Hepatocyte (in vitro differentiated cells): ENCODE measurements at regions not wholly inside any gene's neighbourhood (a gene's known extent, or its start where the extent isn't known, plus 50 kb on each side); places are given as distances from the start of the nearest gene placed in this dataset.

ENCODE experiments used
- EZH2 ChIP-seq: fragments of 200-600 bp; sonication (generic); IDR thresholded peaks from 2 replicates; pipeline ENCODE4 v1.6.1; 2016; ENCODE audit warnings: antibody characterized with exemption, mild to moderate bottlenecking, borderline replicate concordance
- TF ChIP-seq, protein P1 (sequence below): fragments of 200-600 bp; sonication (generic); IDR thresholded peaks from 2 replicates; pipeline ENCODE4 v1.5.1; 2016; ENCODE audit warnings: antibody characterized with exemption, mild to moderate bottlenecking; ENCODE audit not compliant: poor library complexity

DNA sequence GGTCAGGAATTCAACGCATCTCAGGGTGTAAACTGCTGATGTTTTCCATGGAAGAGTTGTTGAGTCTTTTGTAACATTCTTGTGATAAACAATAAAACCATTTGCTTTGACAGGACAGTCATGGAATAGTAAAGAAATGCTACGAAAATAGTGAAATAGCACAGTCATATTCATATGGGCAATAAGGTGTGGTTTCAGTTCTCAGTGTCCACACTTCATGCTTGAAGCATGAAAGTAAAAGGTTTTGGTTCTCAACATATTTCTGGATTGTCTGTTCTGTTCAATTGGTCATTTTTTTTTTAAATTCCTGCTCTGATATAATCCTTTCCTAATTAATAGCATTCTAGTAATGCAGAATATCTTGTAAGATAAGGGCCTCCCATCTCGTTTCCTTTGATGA is 467.6 kb upstream of the ZNF608 start:
- no peak for TF ChIP-seq EZH2
- TF ChIP-seq, protein P1, sequence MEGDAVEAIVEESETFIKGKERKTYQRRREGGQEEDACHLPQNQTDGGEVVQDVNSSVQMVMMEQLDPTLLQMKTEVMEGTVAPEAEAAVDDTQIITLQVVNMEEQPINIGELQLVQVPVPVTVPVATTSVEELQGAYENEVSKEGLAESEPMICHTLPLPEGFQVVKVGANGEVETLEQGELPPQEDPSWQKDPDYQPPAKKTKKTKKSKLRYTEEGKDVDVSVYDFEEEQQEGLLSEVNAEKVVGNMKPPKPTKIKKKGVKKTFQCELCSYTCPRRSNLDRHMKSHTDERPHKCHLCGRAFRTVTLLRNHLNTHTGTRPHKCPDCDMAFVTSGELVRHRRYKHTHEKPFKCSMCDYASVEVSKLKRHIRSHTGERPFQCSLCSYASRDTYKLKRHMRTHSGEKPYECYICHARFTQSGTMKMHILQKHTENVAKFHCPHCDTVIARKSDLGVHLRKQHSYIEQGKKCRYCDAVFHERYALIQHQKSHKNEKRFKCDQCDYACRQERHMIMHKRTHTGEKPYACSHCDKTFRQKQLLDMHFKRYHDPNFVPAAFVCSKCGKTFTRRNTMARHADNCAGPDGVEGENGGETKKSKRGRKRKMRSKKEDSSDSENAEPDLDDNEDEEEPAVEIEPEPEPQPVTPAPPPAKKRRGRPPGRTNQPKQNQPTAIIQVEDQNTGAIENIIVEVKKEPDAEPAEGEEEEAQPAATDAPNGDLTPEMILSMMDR = no peak
